ENCODE measurements at regions not wholly inside any gene's neighbourhood (a gene's known extent, or its start where the extent isn't known, plus 50 kb on each side); places are given as distances from the start of the nearest gene placed in this dataset.
"Not testable (repeated sequence)": the region's sequence is repeated elsewhere in the genome, so short reads cannot be mapped to it uniquely, and the experiment has no call there.

DNA sequence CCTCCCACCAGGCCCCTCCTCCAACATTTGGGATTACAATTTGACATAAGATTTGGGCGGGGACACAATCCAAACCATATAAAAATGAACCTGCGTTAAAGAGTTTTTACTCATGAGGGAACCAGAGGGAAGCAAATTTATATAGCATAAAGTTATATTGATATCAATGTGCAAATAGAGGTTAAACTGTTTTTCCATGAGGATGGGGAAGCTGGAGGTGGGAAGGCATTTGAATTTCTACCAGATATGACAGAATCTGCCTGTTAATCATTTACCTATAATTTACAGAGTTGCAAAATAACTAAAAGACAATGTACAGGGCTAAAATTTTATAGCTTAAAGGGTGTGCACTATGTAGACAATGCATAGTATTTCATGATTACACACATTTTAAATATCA, 322.0 kb upstream of the FKBP1C start:
- no peak for DNase-seq (ENCODE audit: insufficient read length, low spot score)
- FAIRE-seq, result no peak

DNA sequence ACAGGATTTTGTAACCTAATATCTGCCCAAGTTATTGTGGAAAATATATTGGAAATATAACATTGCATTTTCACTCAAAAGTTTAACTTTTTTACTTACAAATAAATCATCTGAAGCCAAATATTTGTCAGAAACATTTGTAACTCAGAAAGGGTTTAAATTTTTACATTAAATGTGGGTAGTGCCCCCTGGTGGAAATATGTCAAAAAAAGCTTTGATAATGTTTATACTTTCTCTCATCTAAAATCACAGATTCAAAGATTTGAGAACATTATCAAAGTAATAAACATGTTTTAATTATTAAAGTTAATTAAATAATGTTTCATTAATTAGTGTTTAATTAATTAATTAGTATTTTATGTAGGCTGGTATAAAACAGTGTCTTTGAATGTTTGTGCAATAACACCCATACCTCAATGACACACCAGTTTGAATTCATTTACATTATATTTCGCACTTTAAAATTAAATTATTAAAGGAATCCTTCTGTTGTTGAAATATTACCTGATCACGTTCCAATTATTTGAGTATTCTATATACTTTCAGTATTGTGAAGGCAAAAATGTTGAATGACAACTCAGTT, 320.1 kb upstream of the FKBP1C start:
- DNase-seq (ENCODE audit: insufficient read length, low spot score) (no peak), FAIRE-seq (no peak)

DNA sequence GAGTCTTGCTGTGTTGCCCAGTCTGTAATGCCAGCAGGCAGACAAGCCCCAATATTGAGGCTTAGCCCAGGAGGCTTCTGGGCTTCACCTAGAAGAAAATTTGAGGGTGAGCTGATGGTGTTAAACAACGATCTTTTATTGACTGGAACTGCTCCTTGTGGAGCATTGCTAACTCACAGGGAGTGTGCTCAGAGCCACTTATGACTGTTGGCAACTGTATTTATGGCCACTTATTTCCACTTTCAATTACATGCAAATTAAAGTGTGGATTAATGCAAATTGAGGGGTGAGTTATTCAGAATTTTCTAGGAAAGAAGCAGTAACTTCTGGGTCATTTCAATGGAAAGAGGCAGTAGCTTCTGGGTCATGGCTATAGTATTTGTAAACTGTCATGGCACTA, 317.2 kb upstream of the FKBP1C start:
- no peak for DNase-seq (ENCODE audit: insufficient read length, low spot score)

DNA sequence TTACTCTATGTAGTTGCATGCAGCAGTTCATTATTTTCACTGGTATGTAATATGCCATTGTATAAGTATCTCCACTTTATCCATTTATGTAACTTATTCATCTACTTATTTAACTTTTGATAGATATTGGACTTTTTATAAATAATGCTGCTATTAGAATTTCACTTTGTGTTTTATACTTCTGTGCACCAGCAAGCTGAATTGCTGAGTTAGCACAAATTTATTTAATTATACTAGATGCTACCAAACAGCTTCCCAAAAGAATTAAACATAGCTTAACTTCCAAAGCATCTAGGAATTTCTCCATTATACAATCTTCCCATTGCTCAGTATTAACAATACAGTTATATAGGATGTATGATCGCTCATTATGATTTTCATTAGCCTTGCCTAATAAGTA, 308.0 kb upstream of the FKBP1C start:
- FAIRE-seq (no peak), DNase-seq (ENCODE audit: insufficient read length, low spot score) (no peak)

More for the DNA sequence above, 317.2 kb upstream of the FKBP1C start:
- no peak for FAIRE-seq

DNA sequence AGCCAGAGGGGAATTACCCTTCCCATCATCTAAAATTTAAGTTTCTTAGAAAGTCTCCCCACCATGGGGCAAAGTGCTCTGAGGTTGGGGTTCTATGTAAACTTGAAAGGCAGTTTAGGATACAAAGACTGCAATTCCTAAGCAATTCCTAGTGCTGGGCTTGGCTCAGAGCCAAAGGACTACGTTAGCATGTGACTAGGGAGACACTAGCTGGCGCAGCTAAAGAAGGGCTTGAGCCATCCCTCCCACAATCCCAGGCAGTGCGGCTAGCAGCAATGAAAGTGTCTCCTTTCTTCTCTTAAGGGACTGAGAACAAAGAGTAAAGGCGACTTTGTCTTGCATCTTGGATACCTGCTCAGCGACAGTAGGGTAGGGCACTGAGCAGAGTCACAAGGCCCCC, 306.6 kb upstream of the FKBP1C start:
- DNase-seq (ENCODE audit: insufficient read length, low spot score) (no peak), FAIRE-seq (no peak)

DNA sequence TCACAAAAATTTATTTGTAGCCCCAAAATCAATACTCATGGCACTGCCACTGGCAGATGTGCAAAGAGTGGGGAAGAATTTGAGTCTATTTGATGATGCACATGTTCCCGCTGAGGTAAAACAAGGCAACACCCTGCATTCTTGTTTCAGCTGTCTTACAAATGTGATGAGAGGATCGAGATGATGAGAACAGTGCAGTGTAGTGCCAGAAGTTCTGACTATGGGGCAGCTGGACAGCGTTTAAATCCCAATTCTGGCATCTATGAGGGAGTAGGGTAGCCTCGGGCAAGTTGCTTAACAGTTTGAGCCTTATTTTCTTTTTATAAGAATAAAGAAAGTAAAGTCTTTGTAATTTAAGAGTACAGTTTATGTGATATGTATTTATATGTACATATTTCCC, 296.7 kb upstream of the FKBP1C start:
- no peak for FAIRE-seq
- no peak for DNase-seq (ENCODE audit: insufficient read length, low spot score)

DNA sequence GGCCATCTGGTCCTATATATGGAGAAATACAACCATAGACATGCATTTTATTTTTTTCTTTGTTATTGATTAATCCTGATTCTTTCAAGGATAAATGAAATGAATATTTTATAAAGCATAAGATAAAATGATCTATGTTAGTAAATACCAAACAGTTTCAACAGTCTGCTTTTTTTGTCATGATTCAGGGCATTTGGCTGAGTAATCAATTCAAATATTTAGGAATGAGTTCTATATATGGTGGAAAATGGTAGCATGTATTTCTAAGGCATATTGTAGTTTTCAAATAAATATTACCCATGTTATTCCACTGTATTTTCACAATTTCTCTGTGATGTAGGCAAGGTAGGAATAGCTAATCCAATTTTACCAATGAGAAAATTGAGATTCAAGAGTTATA, 287.5 kb upstream of the FKBP1C start:
- DNase-seq (ENCODE audit: insufficient read length, low spot score) (no peak), FAIRE-seq (no peak)

DNA sequence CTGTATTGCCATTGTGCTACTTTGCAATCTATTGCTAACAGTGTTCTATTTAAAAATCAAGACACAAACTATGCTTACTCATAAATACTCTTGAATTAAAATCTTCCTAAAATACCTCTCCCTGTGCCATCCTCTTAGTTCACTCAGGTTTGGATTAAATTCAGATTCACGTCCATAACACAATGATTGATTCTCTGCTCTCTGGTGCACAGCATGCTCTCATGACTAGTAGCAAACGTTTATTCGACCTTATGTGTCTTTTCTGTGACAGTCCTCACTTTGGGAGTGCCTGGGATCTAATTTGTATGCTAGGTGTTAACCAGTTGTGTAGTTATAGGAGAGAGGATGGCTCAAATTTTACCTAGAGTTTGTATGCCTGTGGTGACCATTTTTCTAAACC, 270.4 kb upstream of the FKBP1C start:
- no peak for DNase-seq (ENCODE audit: insufficient read length, low spot score)
- no peak for FAIRE-seq

DNA sequence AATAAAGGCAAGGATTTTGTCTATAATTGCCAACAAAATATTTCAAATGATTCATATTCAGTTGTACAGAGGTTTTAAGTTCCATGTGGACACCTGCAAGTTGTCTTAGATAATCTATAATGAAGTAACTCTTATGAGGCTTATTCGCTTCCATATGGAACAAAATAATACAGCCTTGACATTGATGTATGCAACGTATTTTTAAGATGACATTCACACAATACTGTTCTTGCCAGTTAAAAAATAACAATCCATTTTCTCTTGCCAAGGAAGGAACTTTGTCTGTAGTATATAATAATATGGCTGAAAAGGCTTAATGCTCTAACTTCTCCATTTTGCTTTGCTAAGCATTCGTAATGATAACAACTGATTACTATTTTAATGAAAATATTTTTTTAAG, 269.3 kb upstream of the FKBP1C start:
- no peak for FAIRE-seq
- no peak for DNase-seq (ENCODE audit: insufficient read length, low spot score)

DNA sequence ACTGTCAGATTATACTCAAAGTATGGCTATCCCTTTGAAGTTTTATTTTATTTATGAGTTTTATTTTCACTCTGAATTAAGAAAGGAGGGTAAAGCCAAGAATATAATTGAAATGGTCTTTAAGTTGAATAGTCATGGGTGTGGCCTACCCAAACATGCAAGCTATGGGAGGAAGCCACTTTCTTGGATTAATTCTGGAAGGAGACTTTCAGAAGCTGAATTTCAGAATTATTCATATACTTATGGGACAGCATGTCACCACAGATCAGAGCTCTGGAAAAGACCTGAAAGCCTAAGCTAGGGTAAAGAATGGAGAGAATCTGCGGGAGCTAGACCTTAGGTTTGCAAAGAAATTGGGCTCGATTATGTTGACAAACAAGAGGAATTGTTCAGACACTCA, 242.4 kb upstream of the FKBP1C start:
- peak; percentile 61 for FAIRE-seq
- no peak for DNase-seq (ENCODE audit: insufficient read length, low spot score)

DNA sequence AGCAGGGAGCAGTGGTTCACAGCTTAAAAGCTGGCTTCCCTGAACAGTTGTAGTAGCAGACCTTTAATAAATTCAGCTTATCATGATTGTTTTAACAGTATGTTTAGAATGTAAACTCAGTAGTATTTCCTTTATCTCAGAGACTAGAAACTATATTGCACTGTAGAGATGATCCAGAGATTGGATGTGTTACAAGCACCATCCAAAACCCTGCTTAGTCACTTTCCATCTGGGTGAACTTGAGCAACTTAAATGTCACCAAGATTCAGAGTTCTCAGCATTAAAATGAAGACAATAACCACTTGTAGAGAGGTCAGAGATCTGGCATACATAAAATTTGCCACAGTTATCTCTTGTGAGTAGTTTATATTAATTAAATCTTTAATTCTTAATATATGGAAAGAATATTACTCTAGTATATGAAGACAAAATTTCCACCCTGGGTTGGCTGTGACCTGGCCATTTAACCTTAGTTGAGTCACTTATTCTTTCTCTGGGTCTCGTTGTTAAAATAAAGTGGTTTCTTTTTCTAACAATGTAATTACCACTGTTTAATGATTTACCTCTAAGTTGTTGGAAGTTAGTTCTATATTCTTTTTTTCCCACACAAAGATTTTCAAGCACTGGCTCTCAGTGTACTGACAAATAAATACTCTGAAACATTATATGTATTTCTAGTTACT, 239.2 kb upstream of the FKBP1C start:
- FAIRE-seq (peak; percentile 56), DNase-seq (ENCODE audit: insufficient read length, low spot score) (no peak)

DNA sequence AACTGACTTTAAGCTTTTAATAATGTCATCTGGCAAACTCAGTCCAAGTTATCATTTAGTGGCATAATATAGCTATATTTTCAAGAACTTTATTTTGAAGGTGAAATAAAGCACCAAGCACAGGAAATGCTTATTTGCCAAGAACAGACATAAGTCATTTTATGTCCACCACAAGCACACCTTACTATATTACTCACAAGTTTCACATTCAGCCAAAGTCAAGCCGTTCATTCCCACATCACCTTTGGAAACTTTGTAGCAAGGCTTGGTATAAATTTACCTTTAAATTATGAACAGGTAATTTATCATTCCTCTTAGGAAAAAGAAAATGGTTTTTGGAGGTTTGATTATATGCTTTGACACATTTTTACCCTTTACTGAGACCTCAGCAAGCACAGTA, 236.8 kb upstream of the FKBP1C start:
- peak; percentile 95 for FAIRE-seq
- no peak for DNase-seq (ENCODE audit: insufficient read length, low spot score)

DNA sequence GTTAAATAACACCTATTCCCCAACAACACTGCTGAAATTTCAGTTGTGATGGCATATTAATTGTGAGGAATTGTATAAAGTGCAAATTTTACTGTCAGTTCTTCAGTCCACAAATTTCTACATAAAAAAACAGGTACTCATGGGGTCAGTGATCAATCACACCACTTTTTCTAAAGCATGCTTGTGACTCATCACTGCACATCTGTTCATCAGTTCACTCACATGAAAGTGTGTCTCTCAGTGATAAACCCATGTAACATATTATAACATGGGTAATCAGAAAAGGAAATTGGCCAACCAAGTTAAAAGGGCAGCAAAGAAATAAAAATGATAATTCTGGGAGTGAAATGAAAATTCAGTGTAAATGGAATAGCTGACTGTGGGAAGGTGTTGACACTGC, 234.7 kb upstream of the FKBP1C start:
- FAIRE-seq, result no peak

DNA sequence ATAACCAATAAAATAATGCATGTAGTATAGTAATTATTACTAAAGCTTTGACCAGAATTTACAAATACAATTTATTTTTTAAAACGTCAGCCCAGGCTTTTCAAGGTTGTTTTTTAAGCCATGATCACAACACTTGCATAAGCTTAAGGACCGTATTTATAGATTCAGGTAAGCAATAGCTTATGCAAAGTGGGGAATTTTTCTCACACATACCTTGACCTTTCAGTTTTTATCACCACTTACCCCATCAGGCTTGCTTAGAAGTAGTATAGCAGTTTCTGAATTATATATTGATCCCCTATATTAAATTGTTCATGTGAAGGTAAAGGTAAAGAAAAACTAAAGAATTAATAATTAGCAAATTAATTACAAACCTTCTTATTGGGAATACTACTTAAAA, 232.3 kb upstream of the FKBP1C start:
- DNase-seq (ENCODE audit: insufficient read length, low spot score) (no peak), FAIRE-seq (peak; percentile 52)

More for the DNA sequence above, 234.7 kb upstream of the FKBP1C start:
- no peak for DNase-seq (ENCODE audit: insufficient read length, low spot score)

DNA sequence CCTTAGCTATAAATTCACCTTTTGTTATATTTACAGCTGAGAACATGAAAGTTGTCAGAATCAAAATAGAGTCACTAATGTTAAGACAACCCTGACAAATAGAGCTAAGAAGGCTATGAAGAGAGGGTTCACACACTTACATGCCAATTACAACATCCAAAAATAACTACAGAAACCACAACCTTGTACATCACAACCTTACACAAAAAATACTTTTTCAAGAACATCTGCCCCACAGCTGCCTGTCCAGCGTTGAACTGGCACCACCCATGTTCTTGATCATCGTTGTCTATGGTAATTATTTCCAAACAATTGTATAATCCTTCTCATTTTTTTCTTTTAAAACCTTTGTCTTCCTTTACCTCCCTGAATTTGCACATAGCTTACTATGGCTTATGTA, 231.2 kb upstream of the FKBP1C start:
- peak; percentile 67 for FAIRE-seq

DNA sequence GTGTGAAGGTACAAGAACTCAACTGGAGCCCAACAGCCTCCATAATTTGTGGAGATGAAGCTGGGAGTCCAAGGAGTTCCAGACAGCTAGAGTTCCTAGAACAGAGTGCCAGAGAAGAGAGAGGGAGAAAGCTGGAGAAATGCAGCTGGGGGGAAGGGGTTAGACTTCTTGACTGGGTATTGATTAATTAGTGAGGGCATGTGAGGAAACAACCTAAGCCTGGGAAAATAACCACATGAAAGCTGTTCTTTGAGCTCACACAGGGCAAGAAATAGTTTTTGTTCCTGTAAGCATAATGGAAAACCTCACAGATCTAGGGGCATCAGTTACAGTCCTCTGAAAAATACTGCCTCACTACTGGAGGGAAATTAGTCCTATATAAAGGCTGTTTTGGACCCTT, 230.5 kb upstream of the FKBP1C start:
- FAIRE-seq (no peak), DNase-seq (ENCODE audit: insufficient read length, low spot score) (no peak)

More for the DNA sequence above, 231.2 kb upstream of the FKBP1C start:
- no peak for DNase-seq (ENCODE audit: insufficient read length, low spot score)

DNA sequence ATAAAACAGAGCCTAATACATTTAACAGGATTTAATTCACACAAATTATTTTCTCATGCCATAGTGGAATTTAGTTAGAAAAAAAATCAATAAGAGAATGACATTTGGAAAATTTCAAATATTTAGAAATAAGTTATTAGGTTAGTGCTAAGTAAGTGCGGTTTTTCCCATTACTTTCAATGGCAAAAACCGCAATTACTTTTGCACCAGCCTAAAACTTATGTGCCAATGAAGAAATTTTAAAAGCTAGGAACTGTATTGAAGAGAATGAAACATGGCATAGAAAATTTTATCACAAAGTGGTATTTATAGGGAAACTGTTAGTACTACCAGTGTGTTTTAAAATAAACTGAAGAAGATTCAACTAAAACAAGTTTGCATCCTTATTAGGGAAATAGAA, 228.3 kb upstream of the FKBP1C start:
- no peak for DNase-seq (ENCODE audit: insufficient read length, low spot score)
- no peak for FAIRE-seq

DNA sequence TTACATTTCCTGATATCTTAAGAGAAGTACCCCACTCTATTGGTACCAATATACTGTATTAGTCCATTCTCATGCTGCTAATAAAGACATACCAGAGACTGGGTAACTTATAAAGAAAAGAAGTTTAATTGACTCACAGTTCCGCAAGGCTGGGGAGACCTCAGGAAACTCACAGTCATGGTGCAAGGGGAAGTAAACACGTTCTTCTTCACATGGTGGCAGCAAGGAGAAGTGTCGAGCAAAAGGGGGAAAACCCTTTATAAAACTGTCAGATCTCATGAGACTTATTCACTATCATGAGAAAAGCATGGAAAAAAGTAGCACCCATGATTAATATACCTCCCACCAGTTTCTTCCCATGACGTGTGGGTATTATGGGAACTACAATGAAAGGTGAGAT, 219.6 kb upstream of the FKBP1C start:
- FAIRE-seq; DNase-seq (ENCODE audit: insufficient read length, low spot score): not testable (repeated sequence)

DNA sequence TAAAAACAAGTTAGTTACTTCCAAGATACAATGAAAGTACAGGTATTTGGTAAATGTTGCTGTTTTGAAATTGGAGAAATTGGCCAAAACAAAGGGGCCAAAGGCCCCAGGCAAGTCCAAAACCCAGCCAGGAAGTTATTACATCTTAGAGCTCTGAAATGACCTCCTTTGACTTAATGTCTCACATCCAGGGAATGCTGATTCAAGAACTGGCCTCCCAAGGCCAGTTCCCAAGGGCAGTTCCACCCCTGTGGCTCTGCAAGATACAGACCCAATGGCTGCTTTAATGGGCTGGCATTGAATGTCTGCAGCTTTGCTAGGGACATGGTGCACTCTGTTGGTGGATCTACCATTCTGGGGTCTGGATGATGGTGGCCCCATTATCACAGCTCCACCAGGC, 217.3 kb upstream of the FKBP1C start:
- DNase-seq (ENCODE audit: insufficient read length, low spot score), result no peak
- FAIRE-seq, result no peak

DNA sequence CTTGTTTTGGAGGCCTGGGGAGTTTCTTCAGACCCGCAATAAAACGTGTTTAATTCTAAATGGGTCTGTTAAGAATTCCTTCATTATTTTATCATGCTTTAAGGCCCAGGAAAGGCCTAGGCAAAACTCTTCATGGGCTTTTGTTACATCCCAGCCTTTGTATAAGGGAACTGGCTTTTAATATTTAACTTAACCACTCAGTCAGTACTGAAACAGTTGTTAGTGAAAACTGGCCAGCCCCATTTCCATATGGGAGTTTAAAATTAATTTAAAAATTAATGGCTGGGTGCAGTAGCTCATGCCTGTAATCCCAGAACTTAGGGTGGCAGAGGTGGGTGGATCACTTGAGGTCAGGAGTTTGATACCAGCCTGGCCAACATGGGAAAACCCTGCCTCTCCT, 213.2 kb upstream of the FKBP1C start:
- peak; percentile 23 for FAIRE-seq

DNA sequence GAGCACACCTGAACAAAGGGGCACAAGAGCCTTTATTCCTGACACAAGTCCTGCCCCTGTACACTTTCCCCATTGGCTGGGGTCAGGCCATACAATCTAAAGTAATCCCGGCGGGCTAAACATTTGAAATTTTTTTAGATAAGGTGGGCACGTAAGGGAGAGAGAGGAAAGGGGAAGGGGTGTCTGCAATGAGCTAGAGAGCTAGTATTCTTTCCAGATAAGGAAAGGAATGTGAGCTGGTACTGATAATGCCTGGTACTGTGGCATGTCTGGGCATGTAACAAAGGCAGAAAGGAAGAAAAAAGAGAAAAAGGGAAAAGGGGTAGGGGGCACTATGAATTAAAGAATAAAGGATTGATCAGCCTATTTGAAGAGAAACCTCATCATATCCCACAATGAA, 212.0 kb upstream of the FKBP1C start:
- not testable (repeated sequence) for FAIRE-seq

More for the DNA sequence above, 213.2 kb upstream of the FKBP1C start:
- DNase-seq (ENCODE audit: insufficient read length, low spot score), result no peak

DNA sequence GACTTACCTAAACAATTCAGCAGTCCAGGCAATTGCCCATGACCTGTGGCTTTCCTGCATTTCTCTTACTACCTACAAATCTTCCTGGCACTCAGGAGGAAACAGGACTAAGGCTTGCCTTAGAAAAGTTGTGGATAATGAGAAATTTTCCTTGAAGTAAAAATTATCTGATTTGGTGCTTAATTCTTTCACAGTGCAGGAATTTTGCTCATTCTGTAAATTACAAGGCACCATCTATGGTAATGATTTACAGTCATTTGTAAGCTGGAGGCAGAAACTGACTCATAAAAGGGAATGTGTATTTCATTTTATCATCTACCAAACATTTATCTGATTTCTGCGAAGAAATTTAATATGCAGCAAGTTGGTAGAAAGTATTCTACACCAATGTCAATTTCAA, 211.5 kb upstream of the FKBP1C start:
- FAIRE-seq (no peak), DNase-seq (ENCODE audit: insufficient read length, low spot score) (no peak)

More for the DNA sequence above, 212.0 kb upstream of the FKBP1C start:
- DNase-seq (ENCODE audit: insufficient read length, low spot score), result not testable (repeated sequence)

DNA sequence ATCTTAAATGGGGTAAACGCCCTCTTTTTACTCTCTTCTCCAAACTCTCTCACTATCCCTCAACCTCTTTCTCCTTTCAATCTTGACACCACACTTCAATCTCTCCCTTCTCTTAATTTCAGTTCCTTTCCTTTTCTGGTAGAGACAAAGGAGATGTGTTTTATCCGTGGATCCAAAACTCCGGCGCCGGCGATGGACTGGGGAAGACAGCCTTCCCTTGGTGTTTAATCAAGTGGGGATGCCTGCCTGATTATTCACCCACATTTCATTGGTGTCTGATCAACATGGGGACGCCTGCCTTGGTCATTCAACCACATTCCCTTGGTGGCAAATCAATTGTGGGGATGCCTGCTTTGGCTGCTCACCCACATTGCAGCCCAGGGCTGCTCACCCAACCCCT, 205.3 kb upstream of the FKBP1C start:
- DNase-seq (ENCODE audit: insufficient read length, low spot score); FAIRE-seq: not testable (repeated sequence)

Measured in GM19239 (cell line).